ENCODE measurements at regions not wholly inside any gene's neighbourhood (a gene's known extent, or its start where the extent isn't known, plus 50 kb on each side); places are given as distances from the start of the nearest gene placed in this dataset.

GRCh38 chr14:88990856-88991255 lies 166.4 kb downstream of the TTC8 start:
- no peak for TF ChIP-seq POLR2A (IDR thresholded peaks at IDR 0.05)
- TF ChIP-seq, protein P1, sequence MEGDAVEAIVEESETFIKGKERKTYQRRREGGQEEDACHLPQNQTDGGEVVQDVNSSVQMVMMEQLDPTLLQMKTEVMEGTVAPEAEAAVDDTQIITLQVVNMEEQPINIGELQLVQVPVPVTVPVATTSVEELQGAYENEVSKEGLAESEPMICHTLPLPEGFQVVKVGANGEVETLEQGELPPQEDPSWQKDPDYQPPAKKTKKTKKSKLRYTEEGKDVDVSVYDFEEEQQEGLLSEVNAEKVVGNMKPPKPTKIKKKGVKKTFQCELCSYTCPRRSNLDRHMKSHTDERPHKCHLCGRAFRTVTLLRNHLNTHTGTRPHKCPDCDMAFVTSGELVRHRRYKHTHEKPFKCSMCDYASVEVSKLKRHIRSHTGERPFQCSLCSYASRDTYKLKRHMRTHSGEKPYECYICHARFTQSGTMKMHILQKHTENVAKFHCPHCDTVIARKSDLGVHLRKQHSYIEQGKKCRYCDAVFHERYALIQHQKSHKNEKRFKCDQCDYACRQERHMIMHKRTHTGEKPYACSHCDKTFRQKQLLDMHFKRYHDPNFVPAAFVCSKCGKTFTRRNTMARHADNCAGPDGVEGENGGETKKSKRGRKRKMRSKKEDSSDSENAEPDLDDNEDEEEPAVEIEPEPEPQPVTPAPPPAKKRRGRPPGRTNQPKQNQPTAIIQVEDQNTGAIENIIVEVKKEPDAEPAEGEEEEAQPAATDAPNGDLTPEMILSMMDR (IDR thresholded peaks at IDR 0.05), result no peak

All from body of pancreas (tissue), 4 donors.